ENCODE measurements at regions not wholly inside any gene's neighbourhood (a gene's known extent, or its start where the extent isn't known, plus 50 kb on each side); places are given as distances from the start of the nearest gene placed in this dataset.
"Not testable (repeated sequence)": the region's sequence is repeated elsewhere in the genome, so short reads cannot be mapped to it uniquely, and the experiment has no call there.

- DNase-seq (ENCODE audit: low read depth) = not testable (repeated sequence)
Observed at GRCh38 chr11:3583476-3583875, 58.3 kb downstream of the ART5 start.

- not testable (repeated sequence) for DNase-seq (ENCODE audit: low read depth)
Observed at GRCh38 chr11:3581389-3581725, 60.4 kb downstream of the ART5 start.

DNA sequence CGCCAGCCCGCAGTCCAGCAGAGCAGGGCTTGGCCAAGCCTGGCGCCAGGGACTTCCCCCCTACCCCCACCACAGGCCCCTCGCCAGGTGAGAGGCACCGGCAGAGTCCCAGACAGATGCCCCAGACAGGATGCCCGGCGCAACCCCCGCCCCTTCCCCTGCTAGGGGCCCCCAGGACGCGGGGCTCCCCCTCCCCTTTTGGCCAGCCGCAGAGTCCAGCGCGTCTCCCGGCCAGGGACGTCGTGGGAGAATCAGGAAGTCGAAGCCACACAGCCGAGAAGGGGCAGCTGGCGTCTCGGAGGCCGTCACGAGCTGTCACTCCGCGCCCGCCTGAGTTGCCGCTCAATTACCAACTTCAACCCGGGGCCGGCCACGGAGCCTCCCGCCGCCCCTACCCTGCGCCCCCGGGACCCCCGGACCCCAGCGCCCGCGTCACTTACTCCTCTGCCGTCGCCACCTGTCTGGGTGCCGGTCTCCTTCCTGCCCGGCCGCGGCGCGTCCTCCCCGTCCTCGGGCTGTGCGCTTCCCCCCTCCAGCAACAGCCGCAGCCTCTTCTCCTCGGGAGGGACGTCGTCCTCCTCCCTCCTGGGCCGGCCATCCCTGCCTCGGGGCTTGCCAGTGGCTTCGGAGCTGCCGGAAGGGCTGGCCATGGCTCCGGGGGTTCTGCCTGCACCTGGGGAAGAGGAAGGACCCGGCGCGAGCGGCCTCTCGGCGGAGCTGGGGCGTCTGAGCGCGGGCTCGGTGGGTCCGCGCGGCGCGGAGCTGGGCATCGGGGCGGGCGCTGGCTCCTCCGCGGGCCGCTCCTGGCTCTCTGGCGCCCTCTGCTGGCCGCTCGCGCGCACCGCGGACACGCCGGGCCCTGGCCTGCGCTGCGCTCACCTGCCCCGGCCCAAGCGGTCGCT is 61.1 kb downstream of the ART5 start:
- peak; percentile 57 for DNase-seq (ENCODE audit: low read depth)

DNA sequence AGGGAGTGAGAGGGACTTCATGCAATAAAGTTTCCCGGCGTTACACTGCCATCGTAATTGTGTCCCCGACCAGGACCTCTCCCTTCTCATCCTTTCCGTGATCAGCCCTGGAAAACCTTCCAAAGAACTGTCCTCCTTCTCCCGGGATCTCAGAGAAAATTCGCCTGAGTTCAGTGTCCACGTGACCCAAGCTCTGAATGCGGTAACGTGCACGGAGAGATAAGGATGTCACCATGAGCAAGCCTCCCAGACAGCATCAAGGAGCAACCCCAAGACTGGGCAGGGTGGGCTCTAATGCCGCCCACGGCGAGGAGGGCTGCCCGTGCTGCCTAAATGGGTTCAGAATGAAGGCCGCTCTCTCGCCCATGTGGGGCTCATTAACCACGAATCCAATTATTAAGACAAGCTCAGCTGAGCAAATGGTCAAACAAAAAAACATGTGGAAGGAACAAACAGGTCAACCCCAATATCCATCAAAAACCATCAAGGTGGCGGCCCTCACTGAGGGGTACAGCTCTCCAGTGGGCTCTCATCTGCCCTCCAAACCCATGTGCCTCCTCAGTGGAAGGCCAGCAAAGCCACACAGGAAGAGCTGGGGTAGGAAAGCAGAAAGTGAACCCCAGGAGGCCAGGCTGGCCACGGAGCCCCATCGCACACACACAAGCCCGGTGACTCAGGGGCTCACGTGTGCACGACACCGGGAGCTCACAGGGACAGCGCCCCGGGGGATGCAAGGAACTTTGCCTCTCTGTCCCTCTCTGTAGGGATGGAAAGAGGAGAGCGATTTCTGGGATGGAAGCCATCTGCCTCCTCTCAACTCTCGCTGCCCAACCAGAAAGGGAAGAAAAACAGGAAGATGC is 62.0 kb downstream of the ART5 start:
- DNase-seq (ENCODE audit: low read depth) = not testable (repeated sequence)

GRCh38 chr11:3576066-3576604 is 65.7 kb downstream of the ART5 start:
- not testable (repeated sequence) for DNase-seq (ENCODE audit: low read depth)

DNA sequence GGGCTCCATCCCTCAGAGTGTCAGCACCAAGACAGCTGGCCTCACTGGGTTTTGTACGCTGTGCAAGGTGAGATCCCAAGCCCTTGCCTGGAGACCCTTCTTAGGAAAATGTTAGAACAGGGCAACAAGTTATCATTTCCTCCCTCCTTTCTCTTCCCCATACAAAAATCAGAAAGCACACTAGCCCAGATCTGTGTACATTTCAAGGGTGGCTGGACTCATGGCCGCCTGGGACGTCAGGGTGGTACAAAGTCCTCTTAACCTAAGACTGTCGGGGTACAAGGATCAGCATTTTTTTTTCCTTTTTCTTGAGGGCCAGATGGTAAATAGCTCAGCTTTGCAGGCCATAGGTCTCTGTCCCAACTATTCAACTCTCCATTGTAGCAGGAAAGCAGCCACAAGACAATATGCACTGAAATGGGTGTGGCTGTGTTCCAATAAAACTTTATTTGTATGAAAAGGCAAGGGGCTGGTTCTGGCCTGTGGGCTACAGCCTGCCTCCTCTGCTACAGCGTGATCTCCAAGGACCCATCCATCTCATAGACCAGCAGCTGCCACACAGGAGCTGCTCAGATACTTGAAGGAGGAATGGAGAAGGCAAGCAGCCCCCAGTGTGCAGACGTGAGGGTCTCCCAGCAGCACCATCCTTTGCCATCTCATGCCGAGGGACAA is 68.7 kb downstream of the ART5 start:
- not testable (repeated sequence) for DNase-seq (ENCODE audit: low read depth)

DNA sequence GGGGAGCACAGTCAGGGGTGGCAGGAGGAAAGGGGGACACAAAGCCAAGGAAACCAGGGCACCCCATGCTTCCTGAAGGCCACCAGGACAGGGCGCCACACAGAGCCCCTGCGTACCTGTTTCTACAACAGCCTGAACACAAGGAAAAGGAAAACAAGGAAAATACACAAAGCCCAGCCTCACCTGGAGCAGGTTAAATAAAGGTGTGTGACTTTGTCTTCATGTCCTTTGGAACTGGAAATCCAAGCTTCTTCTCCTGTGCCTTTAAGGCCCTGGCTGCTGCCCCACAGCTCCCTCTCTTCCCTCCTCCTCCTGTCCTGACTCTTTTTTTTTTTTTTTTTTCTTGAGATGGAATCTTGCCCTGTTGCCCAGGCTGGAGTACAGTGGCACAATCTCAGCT is 70.0 kb downstream of the ART5 start:
- not testable (repeated sequence) for DNase-seq (ENCODE audit: low read depth)

DNA sequence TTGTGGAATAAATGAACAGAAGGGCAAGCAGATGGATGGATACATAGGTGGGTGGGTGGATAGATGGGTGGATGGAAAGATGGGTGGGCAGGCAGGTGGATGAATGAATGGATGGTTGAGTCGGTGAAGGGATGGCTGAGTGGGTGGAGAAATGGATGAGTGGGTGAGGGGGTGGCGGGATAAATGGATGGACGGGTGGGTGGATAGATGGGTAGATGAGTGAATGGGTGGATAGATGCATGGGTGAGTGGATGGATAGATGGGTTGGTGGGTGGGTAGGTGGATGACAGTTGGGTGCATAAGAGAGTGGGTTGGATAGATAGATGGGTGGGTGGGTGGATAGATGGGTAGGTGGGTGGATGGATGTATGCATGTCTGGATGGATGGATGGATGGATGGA is 76.0 kb downstream of the ART5 start:
- not testable (repeated sequence) for DNase-seq (ENCODE audit: low read depth)

DNA sequence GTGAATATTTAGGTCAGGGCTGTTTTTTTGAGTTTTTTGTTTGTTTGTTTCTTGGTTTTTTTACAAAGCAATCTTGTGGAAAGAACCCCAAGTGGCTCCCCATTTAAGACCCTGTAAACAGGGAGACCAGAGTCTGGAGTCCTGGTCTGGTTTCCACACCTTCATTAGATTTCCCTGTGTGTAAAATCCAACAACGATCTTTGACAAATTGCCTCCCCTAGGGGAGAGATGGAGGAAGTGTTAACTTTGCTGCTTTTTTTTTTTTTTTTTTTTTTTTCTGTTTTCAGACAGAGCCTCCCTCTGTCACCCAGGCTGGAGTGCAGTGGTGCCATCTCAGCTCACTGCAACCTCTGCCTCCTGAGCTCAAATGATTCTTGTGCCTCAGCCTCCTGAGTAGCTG is 77.4 kb downstream of the ART5 start:
- DNase-seq (ENCODE audit: low read depth) = not testable (repeated sequence)

DNA sequence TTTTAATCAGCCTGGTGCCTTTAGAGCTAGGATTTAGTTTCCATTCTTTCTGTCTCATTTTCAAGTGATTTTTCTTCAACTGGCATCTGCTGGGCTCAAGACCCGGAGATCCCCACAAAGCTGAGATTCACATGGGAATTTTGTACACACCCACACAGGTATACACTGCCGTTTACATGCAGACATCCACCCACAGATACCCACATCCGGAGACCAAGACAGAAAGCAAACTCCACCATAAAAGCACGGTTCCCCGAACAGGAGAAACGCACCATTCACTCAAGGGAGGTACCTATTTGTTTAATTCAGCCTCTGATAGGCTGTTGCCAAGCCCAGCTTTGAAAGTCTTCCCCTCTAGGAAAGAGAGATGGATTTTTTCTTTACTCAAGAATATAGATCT is 87.2 kb downstream of the ART5 start:
- peak; percentile 9 for DNase-seq (ENCODE audit: low read depth)

- not testable (repeated sequence) for DNase-seq (ENCODE audit: low read depth)
Observed at GRCh38 chr11:3544990-3545389, 96.8 kb downstream of the ART5 start.

- DNase-seq (ENCODE audit: low read depth) = not testable (repeated sequence)
Observed at GRCh38 chr11:3538220-3538619, 103.6 kb downstream of the ART5 start.

GRCh38 chr11:3537254-3537653 is 104.5 kb downstream of the ART5 start:
- not testable (repeated sequence) for DNase-seq (ENCODE audit: low read depth)

- not testable (repeated sequence) for DNase-seq (ENCODE audit: low read depth)
Observed at GRCh38 chr11:3532958-3533357, 108.8 kb downstream of the ART5 start.

DNA sequence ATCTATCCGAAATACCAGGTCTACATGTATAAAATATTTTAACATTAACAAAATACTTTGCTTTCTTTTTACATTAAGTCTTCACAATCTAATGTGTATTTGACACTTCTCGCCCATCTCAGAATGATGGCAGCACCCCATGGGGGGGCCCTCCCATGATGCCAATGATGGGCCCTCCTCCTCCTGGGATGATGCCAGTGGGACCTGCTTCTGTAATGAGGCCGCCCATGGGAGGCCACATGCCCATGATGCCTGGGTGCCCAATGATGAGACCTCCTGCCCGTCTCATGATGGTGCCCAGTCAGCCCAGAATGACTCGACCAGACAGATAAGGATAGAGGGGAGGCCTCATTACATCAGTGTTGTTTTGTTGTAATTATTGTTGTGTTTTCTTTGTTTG is 110.5 kb downstream of the ART5 start:
- DNase-seq (ENCODE audit: low read depth) = not testable (repeated sequence)

DNA sequence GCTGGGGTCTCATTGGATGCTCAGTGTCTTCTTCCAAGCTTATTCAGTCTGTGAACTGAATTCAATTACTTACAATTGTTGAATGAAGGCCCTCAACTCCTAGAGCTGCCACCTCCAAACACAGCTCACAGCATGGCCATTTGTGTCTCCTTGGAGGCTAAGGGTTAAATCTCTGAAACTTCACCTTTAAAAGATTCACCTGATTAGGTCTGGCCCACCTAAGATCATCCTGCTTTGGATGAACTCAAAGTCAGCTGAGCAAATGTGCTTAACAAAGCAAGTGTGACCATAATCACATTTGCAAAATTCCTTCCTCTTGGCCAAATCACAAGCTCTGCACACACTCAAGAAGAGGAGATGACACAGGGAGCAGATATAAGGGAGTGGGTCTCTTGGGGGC is 118.2 kb downstream of the ART5 start:
- DNase-seq (ENCODE audit: low read depth) = not testable (repeated sequence)

DNA sequence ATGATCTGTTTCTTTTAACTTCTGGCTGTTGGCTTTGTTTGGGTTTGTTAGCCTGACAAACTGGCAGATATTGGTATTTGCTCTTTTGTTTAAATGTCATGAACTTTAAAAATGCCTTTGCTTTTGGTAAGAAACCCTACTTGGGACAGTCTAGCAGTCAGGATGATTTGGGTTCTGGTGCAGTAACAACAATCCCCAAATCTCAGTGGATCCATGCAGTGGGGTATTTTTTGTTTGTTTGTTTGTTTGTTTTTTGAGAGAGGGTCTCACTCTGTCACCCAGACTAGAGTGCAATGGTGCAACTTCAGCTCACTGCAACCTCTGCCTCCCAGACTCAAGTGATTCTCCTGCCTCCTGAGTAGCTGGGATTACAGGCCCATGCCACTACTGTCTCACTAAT is 120.9 kb downstream of the ART5 start:
- not testable (repeated sequence) for DNase-seq (ENCODE audit: low read depth)

- not testable (repeated sequence) for DNase-seq (ENCODE audit: low read depth)
Observed at GRCh38 chr11:3519841-3520240, 122.0 kb downstream of the ART5 start.

GRCh38 chr11:3516934-3517567 is 124.7 kb downstream of the ART5 start:
- not testable (repeated sequence) for DNase-seq (ENCODE audit: low read depth)

- DNase-seq (ENCODE audit: low read depth) = not testable (repeated sequence)
Observed at GRCh38 chr11:3516345-3516933, 125.4 kb downstream of the ART5 start.
